GM12878 (cell line): ENCODE measurements at regions not wholly inside any gene's neighbourhood (a gene's known extent, or its start where the extent isn't known, plus 50 kb on each side); places are given as distances from the start of the nearest gene placed in this dataset.
"Not testable (repeated sequence)": the region's sequence is repeated elsewhere in the genome, so short reads cannot be mapped to it uniquely, and the experiment has no call there.

Source experiments
- ATAC-seq: fragments of 200-7000 bp; cut with Tn5 transposase; 3 replicates; pipeline ENCODE4 v1.9.1; 2020; ENCODE audit warnings: mild to moderate bottlenecking, moderate library complexity
- BruUV-seq: library from RNA; stranded (reverse); fragments of 400-500 nt; replicated peaks from 2 replicates; lab custom pipeline; 2021; lab: Mats Ljungman, UMichigan
- CTCF ChIA-PET: fragments of 300-600 bp; sonication (Branson Sonifier 250); formaldehyde crosslinking; extraction: SDS; loops from one replicate; lab custom pipeline; 2021; ENCODE audit warnings: inconsistent platforms; lab: Yijun Ruan, JAX
- POLR2A ChIA-PET: fragments of 350-600 bp; formaldehyde crosslinking; extraction: SDS; loops from one replicate; lab custom pipeline; 2021; ENCODE audit warnings: inconsistent platforms; lab: Charles Lee
- RAD21 ChIA-PET: fragments of 300-600 bp; sonication (Branson Sonifier 250); formaldehyde crosslinking; loops from one replicate; lab custom pipeline; 2023; ENCODE audit warnings: antibody characterized with exemption; ENCODE audit not compliant: unreplicated experiment; lab: Charles Lee
- SMC1A ChIA-PET: fragments of 300-600 bp; sonication (Branson Sonifier 250); formaldehyde crosslinking; loops from one replicate; lab custom pipeline; 2023; ENCODE audit not compliant: unreplicated experiment, uncharacterized antibody; lab: Charles Lee
- DNase-seq: peaks from one replicate; pipeline ENCODE4 v3.0.0-alpha.2; 2011; ENCODE audit warnings: low read depth, low spot score
- FAIRE-seq: peaks from 3 replicates; lab custom pipeline; 2011; peaks lifted over from hg19 to GRCh38; lab: Jason Lieb, UNC
- H2AFZ ChIP-seq: 2 replicates; pipeline ENCODE4 v1.6.0; 2011; ENCODE audit warnings: low read depth, low read length, control low read depth; ENCODE audit not compliant: control insufficient read depth
- H3K27ac ChIP-seq: 2 replicates; pipeline ENCODE4 v1.5.1; 2011; ENCODE audit warnings: control low read depth; ENCODE audit not compliant: control insufficient read depth, insufficient read depth
- H3K27me3 ChIP-seq, 2 experiments: replicated peaks in 1 of 2; 2 replicates each; pipeline versions ENCODE4 v1.6.0 to v1.6.1; 2011; ENCODE audit warnings: low read length in 1 of 2; ENCODE audit not compliant: control insufficient read depth in 2 of 2, insufficient read depth in 2 of 2
- H3K36me3 ChIP-seq, 2 experiments: 2 replicates each; pipeline ENCODE4 v1.5.1; 2011; ENCODE audit warnings: low read length in 1 of 2; ENCODE audit not compliant: control insufficient read depth in 2 of 2, insufficient read depth in 2 of 2
- H3K4me1 ChIP-seq: 2 replicates; pipeline ENCODE4 v1.6.1; 2011; ENCODE audit warnings: mild to moderate bottlenecking, low read length, moderate library complexity, mixed read lengths; ENCODE audit not compliant: control insufficient read depth, insufficient read depth
- H3K4me2 ChIP-seq: 2 replicates; pipeline ENCODE4 v1.6.0; 2011; ENCODE audit warnings: control low read depth; ENCODE audit not compliant: control insufficient read depth, insufficient read depth
- H3K4me3 ChIP-seq: fragments of 200-600 bp; sonication (generic); 2 replicates; pipeline ENCODE4 v1.5.1; 2016
- H3K79me2 ChIP-seq: 2 replicates; pipeline ENCODE4 v1.6.0; 2011; ENCODE audit warnings: low read length; ENCODE audit not compliant: control insufficient read depth, insufficient read depth
- H3K9ac ChIP-seq: 2 replicates; pipeline ENCODE4 v1.8.0; 2011; ENCODE audit warnings: low read length, control low read depth, mixed read lengths; ENCODE audit not compliant: control insufficient read depth, insufficient read depth
- H3K9me3 ChIP-seq: replicated peaks from 3 replicates; pipeline ENCODE4 v1.5.1; 2011; ENCODE audit warnings: mild to moderate bottlenecking, low read length; ENCODE audit not compliant: control insufficient read depth, insufficient read depth
- H4K20me1 ChIP-seq: 2 replicates; pipeline ENCODE4 v1.6.0; 2011; ENCODE audit not compliant: control insufficient read depth, insufficient read depth
- MTA3 ChIP-seq: IDR thresholded peaks from 2 replicates; pipeline ENCODE4 v1.6.1; 2012; ENCODE audit warnings: low read length, inconsistent platforms, borderline replicate concordance
- PAX5 ChIP-seq: IDR thresholded peaks from 2 replicates; pipeline ENCODE4 v1.6.1; 2011; ENCODE audit warnings: low read depth, low read length, borderline replicate concordance
- SREBF1 ChIP-seq: IDR thresholded peaks from 2 replicates; pipeline ENCODE4 v1.6.1; 2012; ENCODE audit warnings: mild to moderate bottlenecking, low read length
- WGBS: methylation state at CpG from one replicate; pipeline ENCODE4 v1.1.6; 2016; ENCODE audit warnings: low lambda C conversion rate; ENCODE audit not compliant: insufficient replicate concordance, insufficient coverage; ENCODE audit errors: missing lambda C conversion rate; 5-methylcytosine and 5-hydroxymethylcytosine counted together
- in situ Hi-C: fragments of 300-500 bp; cut with MboI; formaldehyde crosslinking; loops from 9 replicates; pipeline ENCODE4 v1.14.3; 2018; ENCODE audit warnings: mixed read lengths
- intact Hi-C: fragments of 100-400 bp; cut with micrococcal nuclease; formaldehyde crosslinking; loops from one replicate; pipeline ENCODE4 v1.14.2; 2022; ENCODE audit not compliant: unreplicated experiment
- TF ChIP-seq, protein P1 (sequence below): fragments of 450-650 bp; formaldehyde crosslinking; IDR thresholded peaks from 2 replicates; pipeline ENCODE4 v1.4.0; 2020; ENCODE audit warnings: mild to moderate bottlenecking, moderate library complexity
- TF ChIP-seq, protein P2 (sequence below): fragments of 450-650 bp; IDR thresholded peaks from 2 replicates; pipeline ENCODE4 v1.6.1; 2017; ENCODE audit warnings: mild to moderate bottlenecking, moderate library complexity

DNA sequence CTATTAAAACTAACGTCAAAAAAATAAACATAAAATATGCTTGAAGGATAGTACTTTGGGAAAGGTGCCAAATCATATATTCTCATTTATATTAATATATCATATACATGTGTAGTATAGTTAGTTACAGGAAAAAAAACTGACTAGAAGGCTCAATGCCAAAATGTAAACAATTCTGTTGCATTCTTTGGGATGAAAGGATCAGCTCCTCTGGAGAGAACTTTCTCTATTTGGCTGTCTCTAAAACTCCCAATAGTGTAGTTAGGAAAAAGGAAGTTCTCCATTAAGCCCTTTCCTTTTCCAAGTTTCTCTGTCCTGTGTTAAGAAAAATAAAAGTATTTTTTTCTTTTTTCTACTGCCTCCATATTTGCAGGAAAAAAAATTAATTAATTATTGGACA lies 86.5 kb upstream of the BTN3A2 start:
- no peak for FAIRE-seq
- in situ Hi-C loops = no loop called here
- ChIA-PET RAD21 (no interaction called here), SMC1A (no interaction called here), POLR2A (no interaction called here), CTCF (no interaction called here)
- H3K36me3 ChIP-seq = no peaks in the 10 kb centered on the region
- peaks cover 11% of the 10 kb centered on the region for H3K79me2 ChIP-seq
- WGBS = 96% methylated on average over 1 of the region's 1 CpG
- DNase-seq = no peak
- no peak overlapping the region for H2AFZ ChIP-seq
- intact Hi-C loops = loop anchor here (10.0 kb wide), 1 partner anchor 1536 kb away; a partner anchor contains a TSS
- no peak overlapping the region for H3K27ac ChIP-seq
- no peaks in the 10 kb centered on the region for H4K20me1 ChIP-seq
- no peak overlapping the region for H3K4me3 ChIP-seq
- no TSS peak for BruUV-seq
- H3K4me1 ChIP-seq = no peaks in the 10 kb centered on the region; the same call in 1 of the 2 replicates
- H3K4me2 ChIP-seq = no peak overlapping the region
- TF ChIP-seq, protein P1, sequence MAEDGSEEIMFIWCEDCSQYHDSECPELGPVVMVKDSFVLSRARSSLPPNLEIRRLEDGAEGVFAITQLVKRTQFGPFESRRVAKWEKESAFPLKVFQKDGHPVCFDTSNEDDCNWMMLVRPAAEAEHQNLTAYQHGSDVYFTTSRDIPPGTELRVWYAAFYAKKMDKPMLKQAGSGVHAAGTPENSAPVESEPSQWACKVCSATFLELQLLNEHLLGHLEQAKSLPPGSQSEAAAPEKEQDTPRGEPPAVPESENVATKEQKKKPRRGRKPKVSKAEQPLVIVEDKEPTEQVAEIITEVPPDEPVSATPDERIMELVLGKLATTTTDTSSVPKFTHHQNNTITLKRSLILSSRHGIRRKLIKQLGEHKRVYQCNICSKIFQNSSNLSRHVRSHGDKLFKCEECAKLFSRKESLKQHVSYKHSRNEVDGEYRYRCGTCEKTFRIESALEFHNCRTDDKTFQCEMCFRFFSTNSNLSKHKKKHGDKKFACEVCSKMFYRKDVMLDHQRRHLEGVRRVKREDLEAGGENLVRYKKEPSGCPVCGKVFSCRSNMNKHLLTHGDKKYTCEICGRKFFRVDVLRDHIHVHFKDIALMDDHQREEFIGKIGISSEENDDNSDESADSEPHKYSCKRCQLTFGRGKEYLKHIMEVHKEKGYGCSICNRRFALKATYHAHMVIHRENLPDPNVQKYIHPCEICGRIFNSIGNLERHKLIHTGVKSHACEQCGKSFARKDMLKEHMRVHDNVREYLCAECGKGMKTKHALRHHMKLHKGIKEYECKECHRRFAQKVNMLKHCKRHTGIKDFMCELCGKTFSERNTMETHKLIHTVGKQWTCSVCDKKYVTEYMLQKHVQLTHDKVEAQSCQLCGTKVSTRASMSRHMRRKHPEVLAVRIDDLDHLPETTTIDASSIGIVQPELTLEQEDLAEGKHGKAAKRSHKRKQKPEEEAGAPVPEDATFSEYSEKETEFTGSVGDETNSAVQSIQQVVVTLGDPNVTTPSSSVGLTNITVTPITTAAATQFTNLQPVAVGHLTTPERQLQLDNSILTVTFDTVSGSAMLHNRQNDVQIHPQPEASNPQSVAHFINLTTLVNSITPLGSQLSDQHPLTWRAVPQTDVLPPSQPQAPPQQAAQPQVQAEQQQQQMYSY (CRISPR knock-in tag) = no peak
- no peak for TF ChIP-seq PAX5
- TF ChIP-seq, protein P2, sequence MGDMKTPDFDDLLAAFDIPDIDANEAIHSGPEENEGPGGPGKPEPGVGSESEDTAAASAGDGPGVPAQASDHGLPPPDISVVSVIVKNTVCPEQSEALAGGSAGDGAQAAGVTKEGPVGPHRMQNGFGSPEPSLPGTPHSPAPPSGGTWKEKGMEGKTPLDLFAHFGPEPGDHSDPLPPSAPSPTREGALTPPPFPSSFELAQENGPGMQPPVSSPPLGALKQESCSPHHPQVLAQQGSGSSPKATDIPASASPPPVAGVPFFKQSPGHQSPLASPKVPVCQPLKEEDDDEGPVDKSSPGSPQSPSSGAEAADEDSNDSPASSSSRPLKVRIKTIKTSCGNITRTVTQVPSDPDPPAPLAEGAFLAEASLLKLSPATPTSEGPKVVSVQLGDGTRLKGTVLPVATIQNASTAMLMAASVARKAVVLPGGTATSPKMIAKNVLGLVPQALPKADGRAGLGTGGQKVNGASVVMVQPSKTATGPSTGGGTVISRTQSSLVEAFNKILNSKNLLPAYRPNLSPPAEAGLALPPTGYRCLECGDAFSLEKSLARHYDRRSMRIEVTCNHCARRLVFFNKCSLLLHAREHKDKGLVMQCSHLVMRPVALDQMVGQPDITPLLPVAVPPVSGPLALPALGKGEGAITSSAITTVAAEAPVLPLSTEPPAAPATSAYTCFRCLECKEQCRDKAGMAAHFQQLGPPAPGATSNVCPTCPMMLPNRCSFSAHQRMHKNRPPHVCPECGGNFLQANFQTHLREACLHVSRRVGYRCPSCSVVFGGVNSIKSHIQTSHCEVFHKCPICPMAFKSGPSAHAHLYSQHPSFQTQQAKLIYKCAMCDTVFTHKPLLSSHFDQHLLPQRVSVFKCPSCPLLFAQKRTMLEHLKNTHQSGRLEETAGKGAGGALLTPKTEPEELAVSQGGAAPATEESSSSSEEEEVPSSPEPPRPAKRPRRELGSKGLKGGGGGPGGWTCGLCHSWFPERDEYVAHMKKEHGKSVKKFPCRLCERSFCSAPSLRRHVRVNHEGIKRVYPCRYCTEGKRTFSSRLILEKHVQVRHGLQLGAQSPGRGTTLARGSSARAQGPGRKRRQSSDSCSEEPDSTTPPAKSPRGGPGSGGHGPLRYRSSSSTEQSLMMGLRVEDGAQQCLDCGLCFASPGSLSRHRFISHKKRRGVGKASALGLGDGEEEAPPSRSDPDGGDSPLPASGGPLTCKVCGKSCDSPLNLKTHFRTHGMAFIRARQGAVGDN = no peak
- no peak for TF ChIP-seq SREBF1
- TF ChIP-seq MTA3 = no peak
- ATAC-seq = no peak
- H3K9ac ChIP-seq = no peak overlapping the region
- no peaks in the 10 kb centered on the region for H3K9me3 ChIP-seq
- no peaks in the 10 kb centered on the region for H3K27me3 ChIP-seq

DNA sequence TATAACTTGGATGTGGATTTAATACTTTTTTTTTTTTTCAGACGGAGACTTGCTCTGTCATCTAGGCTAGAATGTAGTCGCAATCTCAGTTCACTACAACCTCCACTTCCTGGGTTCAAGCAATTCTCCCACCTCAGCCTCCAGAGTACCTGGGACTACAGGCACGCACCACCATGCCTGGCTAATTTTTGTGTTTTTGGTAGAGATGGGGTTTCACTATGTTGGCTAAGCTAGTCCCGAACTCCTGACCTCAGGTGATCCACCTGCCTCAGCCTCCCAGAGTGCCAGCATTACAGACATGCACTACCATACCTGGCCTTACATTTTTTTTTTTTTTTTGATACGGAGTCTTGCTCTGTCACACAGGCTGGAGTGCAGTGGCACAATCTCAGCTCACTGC lies 85.6 kb upstream of the BTN3A2 start:
- H3K4me2 ChIP-seq, BruUV-seq, RAD21 ChIA-PET, H3K9me3 ChIP-seq, DNase-seq, H3K9ac ChIP-seq, H3K36me3 ChIP-seq, H3K4me1 ChIP-seq, H3K27me3 ChIP-seq, H4K20me1 ChIP-seq, SMC1A ChIA-PET, in situ Hi-C loops, FAIRE-seq, CTCF ChIA-PET, ATAC-seq, H3K27ac ChIP-seq, H3K4me3 ChIP-seq, H2AFZ ChIP-seq: not testable (repeated sequence)
- H3K79me2 ChIP-seq = peaks cover 19% of the 10 kb centered on the region
- POLR2A ChIA-PET = interaction anchor here (0.6 kb wide), 2 partner anchors 61 to 825 kb away, joined by 4 to 5 read pairs; no protein-coding TSS in a partner anchor
- intact Hi-C loops = loop anchor here (10.0 kb wide), 1 partner anchor 1535 kb away; a partner anchor contains a TSS
- WGBS = 95% methylated on average over 4 of the region's 5 CpGs
